ENCODE measurements at regions not wholly inside any gene's neighbourhood (a gene's known extent, or its start where the extent isn't known, plus 50 kb on each side); places are given as distances from the start of the nearest gene placed in this dataset.

- Histone ChIP-seq H3K9ac (ENCODE audit: low read length) (no peak overlapping the region), H3K4me1 (ENCODE audit: control insufficient read depth, insufficient read depth, low read length) (no peaks in the 10 kb centered on the region), H3K4me3 (ENCODE audit: low read length) (no peak overlapping the region)
Observed at GRCh38 chr20:19944772-19945459, 72.2 kb upstream of the NAA20 start.

GRCh38 chr20:19945732-19946670, 71.2 kb upstream of the NAA20 start:
- peaks cover 2% of the 10 kb centered on the region for H3K36me3 ChIP-seq (ENCODE audit: control insufficient read depth, insufficient read depth, low read length)
- H3K4me1 ChIP-seq (ENCODE audit: control insufficient read depth, insufficient read depth, low read length): no peaks in the 10 kb centered on the region
- H3K27me3 ChIP-seq (ENCODE audit: control insufficient read depth, insufficient read depth, low read length): no peaks in the 10 kb centered on the region
- no peak overlapping the region for H3K27ac ChIP-seq (ENCODE audit: low read depth, low read length)
- no peak overlapping the region for H3K9ac ChIP-seq (ENCODE audit: low read length)
- H3K4me3 ChIP-seq (ENCODE audit: low read length): no peak overlapping the region

More at GRCh38 chr20:19944772-19945459, 72.2 kb upstream of the NAA20 start:
- peaks cover 7% of the 10 kb centered on the region for H3K36me3 ChIP-seq (ENCODE audit: control insufficient read depth, insufficient read depth, low read length)
- no peaks in the 10 kb centered on the region for H3K27me3 ChIP-seq (ENCODE audit: control insufficient read depth, insufficient read depth, low read length)
- no peak overlapping the region for H3K27ac ChIP-seq (ENCODE audit: low read depth, low read length)

GRCh38 chr20:19947611-19948264, 69.4 kb upstream of the NAA20 start:
- H3K4me1 ChIP-seq (ENCODE audit: control insufficient read depth, insufficient read depth, low read length): no peaks in the 10 kb centered on the region

GRCh38 chr20:19949195-19949867, 67.8 kb upstream of the NAA20 start:
- no peaks in the 10 kb centered on the region for H3K4me1 ChIP-seq (ENCODE audit: control insufficient read depth, insufficient read depth, low read length)

More at GRCh38 chr20:19947611-19948264, 69.4 kb upstream of the NAA20 start:
- Histone ChIP-seq H3K9ac (ENCODE audit: low read length) (no peak overlapping the region), H3K36me3 (ENCODE audit: control insufficient read depth, insufficient read depth, low read length) (no peaks in the 10 kb centered on the region), H3K27ac (ENCODE audit: low read depth, low read length) (no peak overlapping the region), H3K4me3 (ENCODE audit: low read length) (no peak overlapping the region), H3K27me3 (ENCODE audit: control insufficient read depth, insufficient read depth, low read length) (no peaks in the 10 kb centered on the region)

GRCh38 chr20:19950042-19950441, 67.1 kb upstream of the NAA20 start:
- no peak overlapping the region for H3K27ac ChIP-seq (ENCODE audit: low read depth, low read length)
- H3K4me3 ChIP-seq (ENCODE audit: low read length): no peak overlapping the region
- H3K36me3 ChIP-seq (ENCODE audit: control insufficient read depth, insufficient read depth, low read length): no peaks in the 10 kb centered on the region

More at GRCh38 chr20:19949195-19949867, 67.8 kb upstream of the NAA20 start:
- no peaks in the 10 kb centered on the region for H3K36me3 ChIP-seq (ENCODE audit: control insufficient read depth, insufficient read depth, low read length)
- no peak overlapping the region for H3K27ac ChIP-seq (ENCODE audit: low read depth, low read length)
- H3K27me3 ChIP-seq (ENCODE audit: control insufficient read depth, insufficient read depth, low read length): no peaks in the 10 kb centered on the region
- no peak overlapping the region for H3K4me3 ChIP-seq (ENCODE audit: low read length)
- H3K9ac ChIP-seq (ENCODE audit: low read length): no peak overlapping the region

GRCh38 chr20:19952392-19952791, 64.8 kb upstream of the NAA20 start:
- peaks cover 4% of the 10 kb centered on the region for H3K36me3 ChIP-seq (ENCODE audit: control insufficient read depth, insufficient read depth, low read length)

More at GRCh38 chr20:19950042-19950441, 67.1 kb upstream of the NAA20 start:
- H3K27me3 ChIP-seq (ENCODE audit: control insufficient read depth, insufficient read depth, low read length): no peaks in the 10 kb centered on the region
- H3K9ac ChIP-seq (ENCODE audit: low read length): no peak overlapping the region
- H3K4me1 ChIP-seq (ENCODE audit: control insufficient read depth, insufficient read depth, low read length): no peaks in the 10 kb centered on the region

GRCh38 chr20:19953606-19954005, 63.6 kb upstream of the NAA20 start:
- Histone ChIP-seq H3K4me3 (ENCODE audit: low read length) (no peak overlapping the region), H3K36me3 (ENCODE audit: control insufficient read depth, insufficient read depth, low read length) (peaks cover 11% of the 10 kb centered on the region), H3K4me1 (ENCODE audit: control insufficient read depth, insufficient read depth, low read length) (no peaks in the 10 kb centered on the region), H3K27ac (ENCODE audit: low read depth, low read length) (no peak overlapping the region), H3K27me3 (ENCODE audit: control insufficient read depth, insufficient read depth, low read length) (no peaks in the 10 kb centered on the region), H3K9ac (ENCODE audit: low read length) (no peak overlapping the region)

More at GRCh38 chr20:19952392-19952791, 64.8 kb upstream of the NAA20 start:
- Histone ChIP-seq H3K4me1 (ENCODE audit: control insufficient read depth, insufficient read depth, low read length) (no peaks in the 10 kb centered on the region), H3K4me3 (ENCODE audit: low read length) (no peak overlapping the region), H3K27ac (ENCODE audit: low read depth, low read length) (no peak overlapping the region), H3K27me3 (ENCODE audit: control insufficient read depth, insufficient read depth, low read length) (no peaks in the 10 kb centered on the region), H3K9ac (ENCODE audit: low read length) (no peak overlapping the region)

GRCh38 chr20:19956976-19957375, 60.2 kb upstream of the NAA20 start:
- Histone ChIP-seq H3K36me3 (ENCODE audit: control insufficient read depth, insufficient read depth, low read length) (peaks cover 23% of the 10 kb centered on the region), H3K27me3 (ENCODE audit: control insufficient read depth, insufficient read depth, low read length) (no peaks in the 10 kb centered on the region), H3K4me1 (ENCODE audit: control insufficient read depth, insufficient read depth, low read length) (no peaks in the 10 kb centered on the region), H3K9ac (ENCODE audit: low read length) (no peak overlapping the region), H3K4me3 (ENCODE audit: low read length) (no peak overlapping the region), H3K27ac (ENCODE audit: low read depth, low read length) (no peak overlapping the region)

- no peak overlapping the region for H3K9ac ChIP-seq (ENCODE audit: low read length)
- H3K4me3 ChIP-seq (ENCODE audit: low read length): no peak overlapping the region
- H3K27ac ChIP-seq (ENCODE audit: low read depth, low read length): no peak overlapping the region
- H3K4me1 ChIP-seq (ENCODE audit: control insufficient read depth, insufficient read depth, low read length): no peaks in the 10 kb centered on the region
- no peaks in the 10 kb centered on the region for H3K27me3 ChIP-seq (ENCODE audit: control insufficient read depth, insufficient read depth, low read length)
- H3K36me3 ChIP-seq (ENCODE audit: control insufficient read depth, insufficient read depth, low read length): peaks cover 23% of the 10 kb centered on the region
Observed at GRCh38 chr20:19958219-19958618, 58.9 kb upstream of the NAA20 start.

- H3K4me3 ChIP-seq (ENCODE audit: low read length): no peak overlapping the region
Observed at GRCh38 chr20:19958928-19959327, 58.2 kb upstream of the NAA20 start.

GRCh38 chr20:19960745-19961144, 56.4 kb upstream of the NAA20 start:
- Histone ChIP-seq H3K27ac (ENCODE audit: low read depth, low read length) (no peak overlapping the region), H3K36me3 (ENCODE audit: control insufficient read depth, insufficient read depth, low read length) (peaks cover 23% of the 10 kb centered on the region), H3K4me1 (ENCODE audit: control insufficient read depth, insufficient read depth, low read length) (no peaks in the 10 kb centered on the region), H3K27me3 (ENCODE audit: control insufficient read depth, insufficient read depth, low read length) (no peaks in the 10 kb centered on the region), H3K9ac (ENCODE audit: low read length) (no peak overlapping the region), H3K4me3 (ENCODE audit: low read length) (no peak overlapping the region)

More at GRCh38 chr20:19958928-19959327, 58.2 kb upstream of the NAA20 start:
- Histone ChIP-seq H3K27me3 (ENCODE audit: control insufficient read depth, insufficient read depth, low read length) (no peaks in the 10 kb centered on the region), H3K36me3 (ENCODE audit: control insufficient read depth, insufficient read depth, low read length) (peaks cover 23% of the 10 kb centered on the region), H3K4me1 (ENCODE audit: control insufficient read depth, insufficient read depth, low read length) (no peaks in the 10 kb centered on the region), H3K27ac (ENCODE audit: low read depth, low read length) (no peak overlapping the region), H3K9ac (ENCODE audit: low read length) (no peak overlapping the region)

GRCh38 chr20:19961293-19961692, 55.9 kb upstream of the NAA20 start:
- Histone ChIP-seq H3K9ac (ENCODE audit: low read length) (no peak overlapping the region), H3K27ac (ENCODE audit: low read depth, low read length) (no peak overlapping the region), H3K36me3 (ENCODE audit: control insufficient read depth, insufficient read depth, low read length) (peaks cover 23% of the 10 kb centered on the region), H3K4me1 (ENCODE audit: control insufficient read depth, insufficient read depth, low read length) (no peaks in the 10 kb centered on the region), H3K27me3 (ENCODE audit: control insufficient read depth, insufficient read depth, low read length) (no peaks in the 10 kb centered on the region), H3K4me3 (ENCODE audit: low read length) (no peak overlapping the region)
